ENCODE measurements at regions not wholly inside any gene's neighbourhood (a gene's known extent, or its start where the extent isn't known, plus 50 kb on each side); places are given as distances from the start of the nearest gene placed in this dataset.
"Not testable (repeated sequence)": the region's sequence is repeated elsewhere in the genome, so short reads cannot be mapped to it uniquely, and the experiment has no call there.

DNA sequence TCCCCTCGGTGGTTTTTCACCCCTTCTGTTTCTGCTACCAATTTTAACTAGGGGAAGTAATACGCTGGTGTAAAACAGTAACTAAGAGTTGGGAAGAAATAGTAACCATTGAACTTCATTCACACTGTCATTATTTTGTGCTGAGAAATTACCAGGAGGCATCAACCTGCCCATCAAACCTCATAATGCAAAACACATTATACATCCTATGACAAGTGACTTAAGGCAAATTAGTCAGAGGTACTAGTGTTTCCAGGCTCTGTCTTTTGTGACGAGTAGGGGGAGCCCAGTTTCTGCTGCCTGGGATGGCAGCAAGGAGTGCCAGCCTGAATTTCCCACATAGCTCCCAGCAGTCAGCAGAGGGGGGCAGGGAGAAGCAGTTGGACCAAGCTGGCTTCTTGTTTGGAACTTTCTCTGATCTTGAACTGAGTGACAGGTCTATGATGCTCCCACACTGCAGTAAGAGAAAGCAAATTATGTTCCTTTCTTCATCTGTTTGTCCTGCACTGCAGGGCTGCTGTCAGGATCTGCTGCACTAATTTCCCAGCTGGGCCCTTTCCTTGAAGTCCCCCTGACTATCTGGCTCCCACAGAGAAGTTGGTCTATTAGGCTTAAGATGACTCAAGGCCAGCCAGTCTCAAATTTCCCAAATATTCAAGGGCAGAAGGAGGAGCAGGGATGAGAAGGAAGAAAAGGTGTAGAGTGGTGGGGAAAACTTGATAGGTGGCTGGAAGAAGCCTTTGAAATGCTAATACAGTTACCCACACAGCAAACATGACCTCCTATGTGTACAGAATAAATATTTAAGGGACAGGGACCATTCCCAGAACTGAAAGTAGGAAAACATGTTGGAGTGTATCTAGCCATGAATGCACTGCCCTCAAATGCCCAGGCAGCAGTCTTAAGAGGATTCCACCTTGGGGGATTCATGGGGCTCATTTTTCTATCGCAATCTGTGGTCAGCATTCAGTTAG, 322.8 kb downstream of the SEC16B start:
- WGBS, 5 donors: 69 to 91% (median 76%) methylated on average over 4 of the region's 4 CpGs
- Histone ChIP-seq H3K4me1 (no peaks in the 10 kb centered on the region), H3K27ac (no peak overlapping the region), H3K9me3 (no peaks in the 10 kb centered on the region), H3K36me3 (no peaks in the 10 kb centered on the region), H3K4me3 (no peak overlapping the region), H3K27me3 (no peaks in the 10 kb centered on the region)
- TF ChIP-seq, protein P1, sequence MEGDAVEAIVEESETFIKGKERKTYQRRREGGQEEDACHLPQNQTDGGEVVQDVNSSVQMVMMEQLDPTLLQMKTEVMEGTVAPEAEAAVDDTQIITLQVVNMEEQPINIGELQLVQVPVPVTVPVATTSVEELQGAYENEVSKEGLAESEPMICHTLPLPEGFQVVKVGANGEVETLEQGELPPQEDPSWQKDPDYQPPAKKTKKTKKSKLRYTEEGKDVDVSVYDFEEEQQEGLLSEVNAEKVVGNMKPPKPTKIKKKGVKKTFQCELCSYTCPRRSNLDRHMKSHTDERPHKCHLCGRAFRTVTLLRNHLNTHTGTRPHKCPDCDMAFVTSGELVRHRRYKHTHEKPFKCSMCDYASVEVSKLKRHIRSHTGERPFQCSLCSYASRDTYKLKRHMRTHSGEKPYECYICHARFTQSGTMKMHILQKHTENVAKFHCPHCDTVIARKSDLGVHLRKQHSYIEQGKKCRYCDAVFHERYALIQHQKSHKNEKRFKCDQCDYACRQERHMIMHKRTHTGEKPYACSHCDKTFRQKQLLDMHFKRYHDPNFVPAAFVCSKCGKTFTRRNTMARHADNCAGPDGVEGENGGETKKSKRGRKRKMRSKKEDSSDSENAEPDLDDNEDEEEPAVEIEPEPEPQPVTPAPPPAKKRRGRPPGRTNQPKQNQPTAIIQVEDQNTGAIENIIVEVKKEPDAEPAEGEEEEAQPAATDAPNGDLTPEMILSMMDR (IDR thresholded peaks at IDR 0.05): no peak
- TF ChIP-seq POLR2AphosphoS5 (IDR thresholded peaks at IDR 0.05) (no peak), EP300 (IDR thresholded peaks at IDR 0.05) (no peak), POLR2A (IDR thresholded peaks at IDR 0.05) (no peak)
- DNase-seq: no peak
- intact Hi-C loops (cut with DNase I; ENCODE audit: low total_unique reads): no loop called here

DNA sequence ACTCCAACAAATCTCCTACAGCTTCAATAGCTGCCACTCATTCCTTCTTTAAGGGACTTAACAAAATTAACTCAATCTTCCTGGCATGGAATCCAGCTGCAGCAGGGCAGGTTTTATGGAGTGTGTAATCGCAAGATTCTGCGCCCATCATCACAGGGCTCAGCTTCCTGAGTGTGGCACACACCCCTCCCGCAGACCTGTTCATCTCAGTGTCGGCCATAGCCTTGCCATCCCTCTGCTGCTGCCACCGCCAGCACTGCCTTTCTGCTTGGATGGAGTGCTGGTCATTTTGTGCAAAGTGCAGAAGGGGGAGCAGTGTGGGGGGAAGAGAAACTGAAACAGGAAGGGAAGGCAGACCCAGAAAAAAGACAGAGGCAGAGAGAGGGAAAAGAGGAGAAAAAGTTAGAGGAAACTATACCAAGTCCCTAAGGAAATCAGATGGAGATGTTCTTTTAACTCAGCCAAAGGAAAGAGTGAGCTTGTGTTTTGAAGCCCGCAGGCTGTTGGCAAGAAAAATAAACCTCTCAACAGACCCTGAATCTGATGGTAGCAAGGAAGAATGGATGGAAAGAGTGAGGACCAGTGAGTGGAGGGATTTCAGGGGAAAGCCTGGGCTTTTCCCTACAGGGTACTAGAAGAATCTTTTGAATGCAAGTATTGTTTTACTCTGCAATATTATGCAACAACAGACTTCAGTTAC, 324.2 kb downstream of the SEC16B start:
- H3K36me3 ChIP-seq: no peaks in the 10 kb centered on the region
- WGBS, 5 donors: 84 to 88% (median 87%) methylated on average over 6 of the region's 6 CpGs
- H3K27ac ChIP-seq: no peak overlapping the region
- intact Hi-C loops (cut with DNase I; ENCODE audit: low total_unique reads): no loop called here
- no peaks in the 10 kb centered on the region for H3K4me1 ChIP-seq
- peak in 1 of 2 donors; percentile 16 for DNase-seq
- H3K27me3 ChIP-seq: no peaks in the 10 kb centered on the region
- H3K9me3 ChIP-seq: no peaks in the 10 kb centered on the region
- TF ChIP-seq POLR2A (IDR thresholded peaks at IDR 0.05): no peak
- no peak for TF ChIP-seq POLR2AphosphoS5 (IDR thresholded peaks at IDR 0.05)
- TF ChIP-seq EP300 (IDR thresholded peaks at IDR 0.05): no peak
- H3K4me3 ChIP-seq: no peak overlapping the region

DNA sequence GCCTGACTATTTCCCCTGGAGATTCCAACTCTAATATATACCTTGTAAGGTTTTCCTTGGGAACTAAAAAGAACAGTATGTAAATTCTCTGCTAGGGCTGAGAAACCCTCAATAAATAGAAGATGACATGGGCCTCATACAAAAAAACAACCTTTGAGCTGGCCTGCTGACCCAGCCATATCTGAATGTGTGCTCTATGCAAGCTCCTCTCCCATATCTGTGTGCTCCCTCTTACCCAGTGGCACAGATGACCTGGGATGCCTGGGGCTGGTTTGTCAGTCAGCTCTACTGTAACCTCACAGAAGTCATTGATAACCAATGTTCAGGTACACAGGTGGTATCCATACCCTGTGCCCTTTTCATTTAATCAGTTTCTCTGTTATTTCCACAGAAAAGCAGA, 329.2 kb downstream of the SEC16B start:
- Histone ChIP-seq H3K4me3 (no peak overlapping the region), H3K36me3 (no peaks in the 10 kb centered on the region), H3K9me3 (no peaks in the 10 kb centered on the region), H3K4me1 (no peaks in the 10 kb centered on the region), H3K27ac (no peak overlapping the region), H3K27me3 (no peaks in the 10 kb centered on the region)
- DNase-seq: no peak
- TF ChIP-seq POLR2AphosphoS5 (IDR thresholded peaks at IDR 0.05): no peak
- TF ChIP-seq POLR2A (IDR thresholded peaks at IDR 0.05): no peak
- TF ChIP-seq, protein P1 (IDR thresholded peaks at IDR 0.05): no peak
- no peak for TF ChIP-seq EP300 (IDR thresholded peaks at IDR 0.05)
- intact Hi-C loops (cut with DNase I; ENCODE audit: low total_unique reads): no loop called here

DNA sequence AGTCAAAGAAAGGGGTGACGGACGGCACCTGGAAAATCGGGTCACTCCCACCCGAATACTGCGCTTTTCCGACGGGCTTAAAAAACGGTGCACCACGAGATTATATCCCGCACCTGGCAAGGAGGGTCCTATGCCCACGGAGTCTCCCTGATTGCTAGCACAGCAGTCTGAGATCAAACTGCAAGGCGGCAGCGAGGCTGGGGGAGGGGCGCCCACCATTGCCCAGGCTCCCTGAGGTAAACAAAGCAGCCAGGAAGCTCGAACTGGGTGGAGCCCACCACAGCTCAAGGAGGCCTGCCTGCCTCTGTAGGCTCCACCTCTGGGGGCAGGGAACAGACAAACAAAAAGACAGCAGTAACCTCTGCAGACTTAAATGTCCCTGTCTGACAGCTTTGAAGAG, 335.7 kb downstream of the SEC16B start:
- H3K4me3 ChIP-seq; H3K4me1 ChIP-seq; H3K36me3 ChIP-seq; intact Hi-C loops (cut with DNase I; ENCODE audit: low total_unique reads); H3K27ac ChIP-seq; H3K9me3 ChIP-seq; DNase-seq; H3K27me3 ChIP-seq: not testable (repeated sequence)
- 67 to 89% (median 72%) methylated on average over 11 to 14 of the region's 15 CpGs for WGBS, 5 donors

DNA sequence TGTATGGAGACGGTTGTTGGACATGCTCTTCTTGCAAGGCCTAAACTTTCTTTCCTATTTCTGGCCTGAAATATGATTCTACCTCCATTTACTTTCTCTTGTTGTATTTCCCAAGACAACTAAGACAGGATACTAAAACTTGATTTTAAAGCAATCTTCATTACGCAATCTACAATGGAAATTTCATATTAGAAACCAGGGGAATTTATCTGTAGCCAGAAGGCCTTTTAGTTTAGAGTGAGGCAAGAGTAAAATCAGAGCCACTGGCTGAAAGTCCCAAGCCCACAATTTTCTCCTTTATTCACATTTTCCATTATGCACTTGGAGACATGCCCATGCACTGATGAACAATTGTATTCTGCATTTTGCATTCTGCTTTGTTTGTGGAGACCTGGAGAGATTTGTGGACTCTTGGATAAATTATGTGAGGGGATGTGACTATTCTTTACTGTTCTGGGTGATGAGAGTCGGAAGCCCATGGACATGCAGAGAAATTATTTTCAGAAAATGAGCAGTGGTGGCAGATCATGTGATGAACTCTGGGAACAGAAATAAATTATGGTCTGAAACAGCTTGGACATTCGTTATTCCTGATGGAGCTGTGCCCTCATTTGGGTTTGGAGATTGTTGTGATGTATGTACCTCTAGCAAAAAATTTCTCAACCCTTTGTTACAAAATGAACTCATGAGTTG, 336.8 kb downstream of the SEC16B start:
- H3K36me3 ChIP-seq: no peaks in the 10 kb centered on the region
- H3K27ac ChIP-seq: no peak overlapping the region
- 55 to 85% (median 69%) methylated on average over 4 of the region's 4 CpGs for WGBS, 5 donors
- intact Hi-C loops (cut with DNase I; ENCODE audit: low total_unique reads): no loop called here
- no peaks in the 10 kb centered on the region for H3K27me3 ChIP-seq
- H3K9me3 ChIP-seq: no peaks in the 10 kb centered on the region
- H3K4me1 ChIP-seq: no peaks in the 10 kb centered on the region
- DNase-seq: no peak
- H3K4me3 ChIP-seq: no peak overlapping the region
- no peak for TF ChIP-seq EP300 (IDR thresholded peaks at IDR 0.05)
- TF ChIP-seq, protein P1 (IDR thresholded peaks at IDR 0.05): no peak
- no peak for TF ChIP-seq POLR2A (IDR thresholded peaks at IDR 0.05)
- no peak for TF ChIP-seq POLR2AphosphoS5 (IDR thresholded peaks at IDR 0.05)
